Transverse colon (tissue), 4 donors: ENCODE measurements at regions not wholly inside any gene's neighbourhood (a gene's known extent, or its start where the extent isn't known, plus 50 kb on each side); places are given as distances from the start of the nearest gene placed in this dataset.

Experiments used
- CTCF ChIP-seq, 5 experiments: fragments of 200-600 bp in 3 of 5; fragments of 450-650 bp in 2 of 5; sonication (generic) in 3 of 5; IDR thresholded peaks; 1 replicate in 2 of 5; 2 replicates in 3 of 5; pipeline ENCODE4 v1.5.1; 2016 to 2017; ENCODE audit warnings: antibody characterized with exemption in 5 of 5, inconsistent platforms in 3 of 5, mild to moderate bottlenecking in 2 of 5, moderate library complexity in 1 of 5
- EP300 ChIP-seq: sonication (generic); formaldehyde crosslinking; IDR thresholded peaks from one replicate; pipeline ENCODE4 v1.6.1; 2017; ENCODE audit warnings: antibody characterized with exemption, low read depth
- POLR2AphosphoS5 ChIP-seq, 3 donors: sonication (generic); formaldehyde crosslinking; IDR thresholded peaks; one replicate each; pipeline ENCODE4 v1.6.1; 2016; ENCODE audit warnings: antibody characterized with exemption in 3 of 3

- TF ChIP-seq CTCF (IDR thresholded peaks at IDR 0.05) (no peak), EP300 (no peak), POLR2AphosphoS5 (IDR thresholded peaks at IDR 0.05) (no peak)
Measured at GRCh38 chr2:145494441-145494840, 974.5 kb upstream of the ZEB2 start.
